Right lobe of liver (tissue), 6 donors: ENCODE measurements at regions not wholly inside any gene's neighbourhood (a gene's known extent, or its start where the extent isn't known, plus 50 kb on each side); places are given as distances from the start of the nearest gene placed in this dataset.

Experiments
- ATAC-seq, 4 donors: fragments of 200-7000 bp; cut with Tn5 transposase; one replicate each; pipeline ENCODE4 v1.9.1; 2020; ENCODE audit warnings: mild to moderate bottlenecking in 4 of 4, moderate library complexity in 4 of 4
- DNase-seq, 3 donors: peaks; one replicate each; pipeline ENCODE4 v3.0.0-alpha.2; 2020
- H3K27ac ChIP-seq, 3 donors: fragments of 200-600 bp; one replicate each; pipeline ENCODE4 v1.8.0; 2022
- H3K27me3 ChIP-seq, 2 donors: fragments of 200-600 bp; one replicate each; pipeline ENCODE4 v1.8.0; 2022
- H3K36me3 ChIP-seq, 4 donors: fragments of 200-600 bp; sonication (generic) in 1 of 4; one replicate each; pipeline versions ENCODE4 v1.5.1 to v1.8.0; 2017 to 2022; ENCODE audit warnings: control low read depth in 1 of 4
- H3K4me1 ChIP-seq, 4 donors: fragments of 200-600 bp; sonication (generic) in 1 of 4; one replicate each; pipeline versions ENCODE4 v1.5.1 to v1.8.0; 2017 to 2022; ENCODE audit warnings: control low read depth in 1 of 4
- H3K4me3 ChIP-seq, 3 donors: fragments of 200-600 bp; one replicate each; pipeline ENCODE4 v1.8.0; 2022
- H3K9me3 ChIP-seq, 4 donors: fragments of 200-600 bp; sonication (generic) in 1 of 4; one replicate each; pipeline versions ENCODE4 v1.5.1 to v1.8.0; 2017 to 2022; ENCODE audit warnings: control low read depth in 1 of 4
- POLR2A ChIP-seq: fragments of 450-650 bp; IDR thresholded peaks from one replicate; pipeline ENCODE4 v1.6.1; 2017; ENCODE audit warnings: antibody characterized with exemption, mild to moderate bottlenecking
- WGBS: methylation state at CpG from one replicate; pipeline ENCODE4 v1.1.6; 2018; ENCODE audit warnings: low coverage, low lambda C conversion rate; ENCODE audit not compliant: insufficient coverage; ENCODE audit errors: missing lambda C conversion rate; 5-methylcytosine and 5-hydroxymethylcytosine counted together
- intact Hi-C, 2 donors: fragments of 100-400 bp; cut with DNase I; formaldehyde crosslinking; loops; one replicate each; pipeline versions ENCODE4 v1.11.2 to v1.14.1; 2022
- TF ChIP-seq, protein P1 (sequence below), 4 donors: fragments of 200-600 bp in 3 of 4; fragments of 450-650 bp in 1 of 4; IDR thresholded peaks; one replicate each; pipeline versions ENCODE4 v1.5.1 to v1.8.0; 2016 to 2022; ENCODE audit warnings: antibody characterized with exemption in 4 of 4, mild to moderate bottlenecking in 2 of 4
- donor health status: DM: no; HTN: yes; CAD: no.
- donor health status: DM: no; HTN: no; CAD: no.
- donor health status: DM: no; HTN: no; CAD: no.
- donor health status: DM: no; HTN: yes; CAD: no.
- donor health status: DM: no; HTN: yes; CAD: no.

DNA sequence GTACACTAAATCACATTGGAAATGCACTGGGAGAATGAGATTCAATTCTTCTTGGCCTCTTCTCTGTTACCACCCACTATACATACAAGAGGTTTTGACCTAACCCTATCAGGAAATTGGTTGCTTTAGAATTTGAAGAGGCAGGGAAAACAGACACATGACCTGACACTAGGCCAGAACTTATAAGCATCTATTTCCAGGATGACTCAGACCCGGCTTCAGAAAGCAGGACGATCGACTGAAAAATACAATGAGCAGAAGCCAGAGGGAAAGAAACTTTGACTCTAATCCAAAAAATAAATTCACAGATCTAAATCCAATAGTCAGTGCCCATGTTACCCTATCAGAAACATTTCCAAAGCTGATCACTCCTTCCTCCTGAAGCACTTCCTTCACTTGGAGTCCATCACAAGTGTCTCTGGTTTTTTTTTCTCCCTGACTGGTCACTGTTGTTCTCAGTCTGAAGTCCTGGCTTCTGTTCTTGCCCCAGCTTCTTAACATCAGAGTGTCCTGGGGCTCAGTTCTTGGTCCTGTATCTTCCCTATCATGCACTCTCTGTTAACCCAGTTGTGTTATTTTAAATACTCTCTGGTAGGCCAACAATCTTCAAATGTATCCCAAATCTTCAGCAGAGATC lies 133.6 kb downstream of the P2RY1 start:
- ATAC-seq = no peak
- Histone ChIP-seq H3K4me3 (no peak overlapping the region), H3K36me3 (no peaks in the 10 kb centered on the region), H3K27me3 (no peaks in the 10 kb centered on the region), H3K9me3 (no peaks in the 10 kb centered on the region), H3K4me1 (no peaks in the 10 kb centered on the region), H3K27ac (no peak overlapping the region)
- intact Hi-C loops = no loop called here
- no peak for DNase-seq
- WGBS = 23% methylated on average over 3 of the region's 3 CpGs
- TF ChIP-seq, protein P1, sequence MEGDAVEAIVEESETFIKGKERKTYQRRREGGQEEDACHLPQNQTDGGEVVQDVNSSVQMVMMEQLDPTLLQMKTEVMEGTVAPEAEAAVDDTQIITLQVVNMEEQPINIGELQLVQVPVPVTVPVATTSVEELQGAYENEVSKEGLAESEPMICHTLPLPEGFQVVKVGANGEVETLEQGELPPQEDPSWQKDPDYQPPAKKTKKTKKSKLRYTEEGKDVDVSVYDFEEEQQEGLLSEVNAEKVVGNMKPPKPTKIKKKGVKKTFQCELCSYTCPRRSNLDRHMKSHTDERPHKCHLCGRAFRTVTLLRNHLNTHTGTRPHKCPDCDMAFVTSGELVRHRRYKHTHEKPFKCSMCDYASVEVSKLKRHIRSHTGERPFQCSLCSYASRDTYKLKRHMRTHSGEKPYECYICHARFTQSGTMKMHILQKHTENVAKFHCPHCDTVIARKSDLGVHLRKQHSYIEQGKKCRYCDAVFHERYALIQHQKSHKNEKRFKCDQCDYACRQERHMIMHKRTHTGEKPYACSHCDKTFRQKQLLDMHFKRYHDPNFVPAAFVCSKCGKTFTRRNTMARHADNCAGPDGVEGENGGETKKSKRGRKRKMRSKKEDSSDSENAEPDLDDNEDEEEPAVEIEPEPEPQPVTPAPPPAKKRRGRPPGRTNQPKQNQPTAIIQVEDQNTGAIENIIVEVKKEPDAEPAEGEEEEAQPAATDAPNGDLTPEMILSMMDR (IDR thresholded peaks at IDR 0.05) = no peak
- no peak for TF ChIP-seq POLR2A

DNA sequence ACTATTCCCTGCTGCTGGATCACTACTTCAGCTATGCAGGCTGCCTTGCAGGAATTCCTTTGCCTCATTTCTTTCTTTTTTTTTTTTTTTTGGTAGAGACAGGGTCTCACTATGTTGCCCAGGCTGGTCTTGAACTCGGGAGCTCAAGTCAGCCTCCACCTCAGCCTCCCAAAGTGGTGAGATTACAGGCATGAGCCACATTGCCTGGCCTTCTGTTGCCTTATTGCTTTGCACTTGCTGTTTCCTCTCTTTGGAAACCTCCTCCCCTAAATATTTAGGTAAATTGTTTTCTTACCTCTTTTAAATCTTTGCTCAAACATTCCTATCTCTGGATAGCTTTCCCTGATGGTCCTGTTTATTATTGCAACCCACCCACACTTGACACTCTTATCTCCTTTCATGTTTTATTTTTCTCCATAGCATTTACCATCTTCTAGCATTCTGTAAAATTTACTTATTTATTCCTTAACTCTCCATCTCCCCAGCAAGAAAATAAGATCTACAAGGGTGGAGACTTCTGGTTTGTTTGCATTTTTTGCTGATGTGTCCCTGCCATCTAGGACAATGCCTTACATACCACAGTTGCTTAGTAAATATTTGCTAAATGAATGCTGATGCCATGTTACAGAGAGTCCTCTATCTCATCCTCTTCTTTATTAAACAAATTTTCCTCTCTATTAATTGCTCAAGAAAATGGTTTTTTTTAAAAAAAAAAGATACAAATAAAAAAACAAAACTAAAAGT lies 134.8 kb downstream of the P2RY1 start:
- H3K27ac ChIP-seq = no peak overlapping the region
- no peaks in the 10 kb centered on the region for H3K9me3 ChIP-seq
- no peak overlapping the region for H3K4me3 ChIP-seq
- WGBS = 43% methylated on average over 1 of the region's 1 CpG
- ATAC-seq (no peak), DNase-seq (no peak)
- H3K36me3 ChIP-seq = no peaks in the 10 kb centered on the region
- no peaks in the 10 kb centered on the region for H3K27me3 ChIP-seq
- TF ChIP-seq, protein P1 (IDR thresholded peaks at IDR 0.05) = no peak
- TF ChIP-seq POLR2A = no peak
- intact Hi-C loops = no loop called here
- no peaks in the 10 kb centered on the region for H3K4me1 ChIP-seq

DNA sequence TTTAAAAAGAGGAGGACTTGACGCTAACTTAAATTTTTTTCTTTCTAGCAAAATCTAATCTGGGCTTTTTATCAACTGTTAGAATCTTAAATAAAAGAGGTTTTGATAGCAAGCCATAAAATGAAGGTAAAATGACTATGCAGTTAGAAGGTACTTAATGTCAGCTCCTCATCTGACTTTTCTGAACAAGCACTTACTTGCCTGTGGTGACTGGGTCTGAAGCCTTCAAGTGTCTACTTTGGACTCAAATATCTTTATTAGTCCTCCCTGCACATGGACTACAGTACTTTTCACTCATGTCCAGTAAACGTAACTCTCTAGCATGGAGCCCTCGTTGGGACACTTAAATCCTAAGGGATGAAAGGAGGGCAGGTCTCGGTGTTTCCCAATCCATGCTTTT lies 135.9 kb downstream of the P2RY1 start:
- H3K4me3 ChIP-seq = no peak overlapping the region
- intact Hi-C loops = no loop called here
- no peak for TF ChIP-seq POLR2A
- TF ChIP-seq, protein P1 (IDR thresholded peaks at IDR 0.05) = no peak
- H3K36me3 ChIP-seq = no peaks in the 10 kb centered on the region
- DNase-seq = no peak
- H3K27ac ChIP-seq = no peak overlapping the region
- 81% methylated on average over 4 of the region's 4 CpGs for WGBS
- no peak for ATAC-seq
- H3K27me3 ChIP-seq = no peaks in the 10 kb centered on the region
- H3K4me1 ChIP-seq = no peaks in the 10 kb centered on the region
- H3K9me3 ChIP-seq = no peaks in the 10 kb centered on the region

DNA sequence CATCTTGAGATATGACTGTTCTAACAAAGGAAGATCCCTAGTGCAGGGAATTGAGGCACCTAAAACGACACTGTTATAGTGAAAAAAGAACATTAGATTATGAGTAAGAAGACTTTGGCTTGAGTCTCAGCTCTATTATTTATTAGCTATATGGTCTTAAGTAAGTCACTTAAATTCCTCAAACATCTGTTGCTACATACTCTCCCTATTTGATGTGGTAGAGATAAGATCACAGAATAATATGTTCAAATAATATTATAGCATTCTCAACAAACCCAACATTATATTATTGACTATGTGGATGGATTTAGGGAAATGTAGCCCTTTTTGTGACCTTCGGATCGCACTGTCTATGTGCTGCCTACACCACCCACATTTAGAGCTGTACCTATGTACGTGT lies 136.9 kb downstream of the P2RY1 start:
- ATAC-seq (no peak), DNase-seq (no peak)
- no peaks in the 10 kb centered on the region for H3K9me3 ChIP-seq
- H3K27ac ChIP-seq = no peak overlapping the region
- H3K4me1 ChIP-seq = no peaks in the 10 kb centered on the region
- H3K4me3 ChIP-seq = no peak overlapping the region
- no peaks in the 10 kb centered on the region for H3K36me3 ChIP-seq
- 67% methylated on average over 4 of the region's 4 CpGs for WGBS
- TF ChIP-seq, protein P1 (IDR thresholded peaks at IDR 0.05) = no peak
- no peak for TF ChIP-seq POLR2A
- intact Hi-C loops = no loop called here
- no peaks in the 10 kb centered on the region for H3K27me3 ChIP-seq
